PFSK-1 (cell line): ENCODE measurements at regions not wholly inside any gene's neighbourhood (a gene's known extent, or its start where the extent isn't known, plus 50 kb on each side); places are given as distances from the start of the nearest gene placed in this dataset.

Source experiments
- FOXP2 ChIP-seq: optimal IDR thresholded peaks from 2 replicates; pipeline ENCODE3; 2011; ENCODE audit warnings: borderline replicate concordance, control low read depth, inconsistent platforms; ENCODE audit not compliant: insufficient read depth; ENCODE audit errors: extremely low read length, extremely low read depth
- POLR2AphosphoS5 ChIP-seq: IDR thresholded peaks from 2 replicates; pipeline ENCODE4 v1.6.1; 2012; ENCODE audit warnings: low read depth, mild to moderate bottlenecking, control low read depth, low read length, moderate library complexity
- REST ChIP-seq, 2 experiments: IDR thresholded peaks; 2 replicates each; pipeline versions ENCODE4 v1.6.1 to v1.8.0; 2011 to 2012; ENCODE audit warnings: low read depth in 2 of 2, low read length in 2 of 2, control low read depth in 1 of 2, inconsistent platforms in 1 of 2, mild to moderate bottlenecking in 1 of 2, moderate library complexity in 1 of 2; ENCODE audit not compliant: insufficient read depth in 1 of 2
- SIN3A ChIP-seq: IDR thresholded peaks from 2 replicates; pipeline ENCODE4 v1.6.1; 2012; ENCODE audit warnings: mild to moderate bottlenecking, low read length, moderate library complexity, borderline replicate concordance; ENCODE audit not compliant: insufficient read depth
- TAF1 ChIP-seq: IDR thresholded peaks from 2 replicates; pipeline ENCODE4 v1.6.1; 2012; ENCODE audit warnings: low read length, control low read depth, borderline replicate concordance; ENCODE audit not compliant: insufficient read depth

DNA sequence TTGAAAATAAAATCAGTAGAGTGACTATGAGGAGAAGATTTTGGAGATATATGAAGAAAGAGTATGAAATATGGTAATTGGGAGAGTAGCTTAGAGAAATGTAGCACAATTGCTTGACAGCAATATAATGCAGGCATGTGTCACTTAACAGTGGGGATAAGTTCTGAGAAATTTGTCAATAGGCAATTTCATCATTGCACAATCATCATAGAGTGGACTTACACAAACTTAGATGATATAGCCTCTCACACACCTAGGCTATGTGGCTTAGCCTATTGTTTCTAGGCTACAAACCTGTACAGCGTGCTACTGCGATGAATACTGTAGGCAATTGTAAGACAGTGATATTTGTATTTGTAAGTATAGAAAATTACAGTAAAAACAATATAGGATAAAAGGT lies 573.6 kb downstream of the JRKL start:
- no peak for TF ChIP-seq REST (IDR thresholded peaks at IDR 0.05; ENCODE audit: insufficient read depth in 1 of 2, low read depth in 2 of 2, low read length in 2 of 2)

- TF ChIP-seq TAF1 (no peak), SIN3A (no peak), POLR2AphosphoS5 (no peak), FOXP2 (no peak), REST (IDR thresholded peaks at IDR 0.05; ENCODE audit: insufficient read depth in 1 of 2, low read depth in 2 of 2, low read length in 2 of 2) (no peak)
These were observed 574.8 kb downstream of the JRKL start for GRCh38 chr11:96964661-96965060.

DNA sequence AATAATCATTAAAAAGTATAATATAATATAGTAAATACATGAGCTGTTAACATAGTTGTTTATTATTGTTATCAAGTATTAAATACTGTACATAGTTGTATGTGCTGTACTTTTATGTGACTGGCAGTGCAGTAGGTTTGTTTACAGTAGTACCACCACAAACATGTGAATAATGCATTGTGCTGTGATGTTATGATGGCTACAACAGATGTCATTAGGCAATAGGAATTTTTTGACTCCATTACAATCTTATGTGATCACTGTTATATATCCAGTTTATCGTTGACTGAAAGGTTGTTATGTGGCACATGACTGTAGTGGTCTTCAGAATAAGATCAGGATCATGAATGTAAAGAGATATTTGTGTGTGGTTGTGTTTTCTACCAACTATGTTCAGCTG lies 577.8 kb downstream of the JRKL start:
- TF ChIP-seq POLR2AphosphoS5 (no peak), SIN3A (no peak), REST (IDR thresholded peaks at IDR 0.05; ENCODE audit: insufficient read depth in 1 of 2, low read depth in 2 of 2, low read length in 2 of 2) (no peak), TAF1 (no peak), FOXP2 (no peak)

DNA sequence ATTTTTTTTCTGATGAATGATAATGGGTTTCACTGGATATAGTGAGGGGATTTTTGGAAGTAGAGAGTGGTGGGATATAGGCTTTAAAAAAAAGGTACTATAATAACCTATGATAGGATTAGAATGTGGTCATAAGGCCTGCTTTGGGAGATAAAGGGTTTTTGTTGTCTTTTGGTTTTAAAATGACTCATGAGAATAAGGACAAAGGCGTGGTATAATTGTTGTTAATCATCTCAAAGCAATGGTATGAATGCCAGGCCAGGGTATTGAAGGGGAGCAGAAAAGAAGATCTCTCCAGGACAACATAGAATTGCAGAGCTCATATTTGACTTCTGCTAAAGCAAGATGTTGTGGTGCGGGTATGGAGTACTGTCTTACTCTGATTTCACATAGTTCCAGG lies 579.4 kb downstream of the JRKL start:
- no peak for TF ChIP-seq SIN3A
- no peak for TF ChIP-seq FOXP2
- no peak for TF ChIP-seq REST (IDR thresholded peaks at IDR 0.05; ENCODE audit: insufficient read depth in 1 of 2, low read depth in 2 of 2, low read length in 2 of 2)

GRCh38 chr11:96978751-96979150 lies 588.9 kb downstream of the JRKL start:
- no peak for TF ChIP-seq SIN3A
- no peak for TF ChIP-seq TAF1
- no peak for TF ChIP-seq POLR2AphosphoS5
- TF ChIP-seq FOXP2 = no peak
- TF ChIP-seq REST (IDR thresholded peaks at IDR 0.05; ENCODE audit: insufficient read depth in 1 of 2, low read depth in 2 of 2, low read length in 2 of 2) = no peak
